ENCODE measurements at regions not wholly inside any gene's neighbourhood (a gene's known extent, or its start where the extent isn't known, plus 50 kb on each side); places are given as distances from the start of the nearest gene placed in this dataset.

GRCh38 chr18:75531212-75531850 lies 103.8 kb upstream of the SMIM21 start:
- no peak for DNase-seq (ENCODE audit: low spot score)

DNA sequence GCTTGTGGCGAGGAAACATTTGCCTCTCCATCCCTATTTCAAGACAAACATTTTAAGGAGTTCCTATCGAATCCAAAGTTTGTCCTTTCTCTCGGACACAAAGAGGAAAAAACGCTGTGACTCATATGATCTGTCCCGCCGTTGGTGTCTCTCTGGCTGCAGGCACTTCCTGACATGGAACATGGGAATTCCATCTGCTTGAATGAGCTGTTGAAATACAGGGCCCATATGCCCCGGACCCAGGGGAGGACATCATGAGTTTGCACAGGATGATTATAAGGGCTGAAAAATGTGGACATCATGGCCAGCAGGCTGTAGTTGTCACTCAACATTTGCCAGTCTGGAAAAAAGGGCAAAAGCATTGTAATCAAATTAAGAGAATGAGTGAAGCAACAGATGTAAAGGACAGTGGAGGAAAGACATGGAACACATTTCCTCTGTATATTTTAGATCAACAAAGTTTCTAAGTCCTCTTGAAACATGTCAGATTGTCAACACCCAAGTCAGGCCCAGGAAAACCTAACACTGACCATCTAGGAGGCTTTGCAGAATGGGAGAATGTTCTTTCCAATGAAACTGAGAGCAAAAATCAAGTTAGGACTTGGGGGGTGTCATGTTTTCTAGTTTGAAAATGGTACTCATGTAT lies 103.2 kb upstream of the SMIM21 start:
- DNase-seq (ENCODE audit: low spot score), result no peak

- DNase-seq (ENCODE audit: low spot score), result no peak
Observed at GRCh38 chr18:75530118-75530517, 102.6 kb upstream of the SMIM21 start.

- no peak for DNase-seq (ENCODE audit: low spot score)
Observed at GRCh38 chr18:75529394-75529793, 101.9 kb upstream of the SMIM21 start.

DNA sequence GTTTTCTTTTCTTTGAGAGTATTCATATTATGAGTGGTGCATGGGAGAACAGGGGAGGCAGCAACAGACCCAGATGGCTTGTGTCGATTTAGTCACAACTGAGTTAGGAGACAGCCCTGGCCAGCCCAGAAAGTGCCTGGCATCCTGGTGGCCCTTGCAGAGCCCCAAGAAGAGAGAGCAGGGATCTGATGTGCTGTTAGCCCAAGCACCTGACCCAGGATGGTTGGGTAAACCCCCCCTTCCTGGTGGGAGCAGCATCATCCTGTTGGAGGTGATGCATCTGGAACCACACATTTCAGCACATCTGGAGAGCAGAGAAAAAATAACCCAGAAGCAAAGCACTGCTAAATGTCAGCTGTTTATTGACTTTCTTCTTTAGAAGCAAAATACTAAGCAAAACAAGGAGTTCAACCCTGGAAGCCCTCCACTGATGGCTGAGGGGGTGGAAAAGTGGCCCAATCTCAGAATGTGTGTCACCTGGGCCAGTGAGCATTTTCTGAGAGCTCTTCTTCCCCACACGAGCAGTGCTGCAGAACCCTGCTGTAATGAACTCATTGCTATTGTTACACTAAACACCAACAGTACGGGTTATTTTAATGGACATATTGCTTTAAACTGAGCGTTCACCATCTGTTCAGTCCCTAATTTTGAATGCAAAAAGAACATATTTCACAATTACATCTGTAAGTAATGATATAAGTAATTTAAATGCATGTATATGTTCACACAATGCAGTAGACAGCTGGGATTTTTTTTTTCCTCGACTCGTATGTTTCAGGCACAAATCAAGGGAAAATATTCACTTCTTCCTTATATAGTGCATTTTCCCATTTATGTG lies 100.6 kb upstream of the SMIM21 start:
- no peak for DNase-seq (ENCODE audit: low spot score)

- DNase-seq (ENCODE audit: low spot score), result no peak
Observed at GRCh38 chr18:75526038-75526437, 98.5 kb upstream of the SMIM21 start.

GRCh38 chr18:75525331-75525730 lies 97.8 kb upstream of the SMIM21 start:
- DNase-seq (ENCODE audit: low spot score), result no peak

DNA sequence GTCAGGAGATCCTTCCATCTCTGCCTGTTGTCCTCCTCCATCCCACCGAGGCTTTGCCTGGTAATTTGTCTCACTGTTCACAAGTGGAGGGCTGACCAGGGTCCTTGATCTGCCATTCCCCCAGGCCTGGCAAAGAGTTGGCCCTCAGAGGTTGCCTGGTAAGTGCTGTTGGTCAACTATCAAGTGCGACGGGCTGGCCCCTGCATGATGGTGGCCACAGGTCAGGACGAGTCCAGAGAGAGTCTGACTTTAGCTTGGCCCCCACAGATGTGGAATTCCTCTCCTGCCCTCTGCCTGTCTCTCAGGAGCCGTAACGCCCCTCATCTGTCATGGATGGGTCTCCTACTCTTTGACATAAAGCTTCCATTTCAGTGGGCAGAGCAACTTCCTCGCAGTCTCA lies 97.3 kb upstream of the SMIM21 start:
- DNase-seq (ENCODE audit: low spot score), result no peak

DNA sequence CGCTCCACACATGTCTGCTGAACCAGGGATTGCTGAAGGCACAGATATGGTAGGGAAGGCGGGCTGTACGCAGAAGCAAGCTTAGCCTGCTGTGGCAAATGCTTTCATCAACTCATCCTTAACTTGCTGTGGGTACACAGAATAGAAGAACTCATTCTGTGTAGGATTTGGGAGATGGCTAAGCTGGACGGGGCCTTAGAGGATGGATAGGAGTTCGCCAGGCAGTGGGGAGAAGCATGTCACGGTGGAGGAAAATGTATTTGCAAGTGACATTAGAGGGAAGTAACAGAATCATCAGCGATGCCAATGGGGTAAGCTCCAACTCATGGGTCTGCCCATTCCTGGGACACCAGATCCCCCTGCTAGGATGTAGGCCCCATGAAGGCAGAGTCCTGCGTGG lies 96.7 kb upstream of the SMIM21 start:
- DNase-seq (ENCODE audit: low spot score), result no peak

- no peak for DNase-seq (ENCODE audit: low spot score)
Observed at GRCh38 chr18:75521816-75522215, 94.3 kb upstream of the SMIM21 start.

DNA sequence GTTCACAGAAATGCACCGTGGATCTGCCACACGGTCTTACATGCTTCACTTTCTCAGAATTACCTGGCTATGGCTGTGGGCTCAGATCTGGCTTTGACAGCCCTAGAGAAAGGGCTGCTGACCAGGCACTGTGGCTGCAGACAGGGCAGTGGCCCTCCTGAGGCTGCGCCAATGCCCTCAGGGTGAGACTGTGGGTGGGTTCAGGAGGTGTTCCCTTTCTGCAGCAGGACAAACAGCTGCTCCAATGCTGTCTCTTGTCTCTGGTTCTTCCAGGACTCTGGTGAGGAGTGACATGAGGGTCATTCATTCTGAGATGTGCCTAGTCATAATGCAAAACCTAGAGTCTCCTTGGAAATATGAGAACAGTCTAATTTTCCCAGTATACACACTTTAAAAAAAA lies 90.5 kb upstream of the SMIM21 start:
- no peak for DNase-seq (ENCODE audit: low spot score)

GRCh38 chr18:75517286-75517685 lies 89.8 kb upstream of the SMIM21 start:
- no peak for DNase-seq (ENCODE audit: low spot score)

DNA sequence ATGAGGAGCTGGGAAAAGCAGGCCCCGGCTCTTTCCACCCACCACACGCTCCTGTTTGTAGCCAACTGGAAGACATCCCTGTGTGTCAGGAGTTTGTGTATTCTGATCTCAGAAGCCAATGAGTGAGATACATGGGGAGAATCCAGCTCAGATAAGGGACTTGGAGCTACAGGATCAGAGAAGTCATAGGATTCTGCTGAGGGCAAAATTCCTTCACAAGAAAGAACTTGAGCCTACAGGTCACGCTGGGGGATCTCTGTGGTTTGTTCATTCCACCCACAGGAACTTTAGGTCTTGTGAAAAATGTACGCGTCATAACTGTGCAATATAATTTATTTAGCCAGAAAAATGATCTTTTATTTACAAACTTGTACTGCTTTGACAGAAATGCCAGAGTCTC lies 80.1 kb upstream of the SMIM21 start:
- no peak for DNase-seq (ENCODE audit: low spot score)

GRCh38 chr18:75506913-75507312 lies 79.4 kb upstream of the SMIM21 start:
- DNase-seq (ENCODE audit: low spot score), result no peak

DNA sequence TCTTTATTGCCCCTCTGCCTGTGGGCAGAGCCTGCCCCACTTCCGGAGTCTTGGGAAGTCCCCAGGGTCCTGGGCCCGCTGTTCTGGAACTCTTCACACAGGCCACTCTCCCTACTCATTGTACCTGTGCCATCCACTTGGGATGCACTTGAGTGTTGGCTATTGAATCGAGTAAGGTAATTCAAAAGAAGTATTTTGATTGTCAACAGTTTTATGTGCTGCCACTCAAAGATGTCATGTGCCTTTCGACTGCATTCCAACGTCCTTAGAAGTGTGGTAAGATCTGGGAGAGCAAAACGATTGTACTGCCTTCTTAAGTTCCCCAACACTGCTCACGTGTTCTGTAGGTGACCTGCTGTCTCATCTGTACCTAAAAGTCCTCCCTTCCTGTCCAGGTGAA lies 77.0 kb upstream of the SMIM21 start:
- no peak for DNase-seq (ENCODE audit: low spot score)

DNA sequence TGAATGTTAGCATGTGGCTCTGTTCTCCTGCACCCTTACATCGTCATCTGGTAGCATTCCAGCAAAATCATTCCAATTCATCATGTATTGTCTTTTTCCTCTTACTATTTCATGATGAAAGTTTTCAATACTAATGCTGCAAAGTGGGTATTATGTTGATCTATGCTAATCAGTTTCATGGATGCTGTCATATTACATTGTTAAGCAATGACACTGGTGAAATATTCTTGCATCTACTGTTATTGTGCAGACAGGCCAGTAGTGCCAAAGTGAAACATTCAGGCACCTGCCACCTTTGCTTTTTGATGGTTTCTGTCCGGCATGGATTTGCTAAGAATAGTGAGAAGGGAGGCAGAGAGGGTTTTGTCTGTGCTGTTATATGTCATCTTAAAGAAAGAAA lies 76.1 kb upstream of the SMIM21 start:
- DNase-seq (ENCODE audit: low spot score), result no peak

DNA sequence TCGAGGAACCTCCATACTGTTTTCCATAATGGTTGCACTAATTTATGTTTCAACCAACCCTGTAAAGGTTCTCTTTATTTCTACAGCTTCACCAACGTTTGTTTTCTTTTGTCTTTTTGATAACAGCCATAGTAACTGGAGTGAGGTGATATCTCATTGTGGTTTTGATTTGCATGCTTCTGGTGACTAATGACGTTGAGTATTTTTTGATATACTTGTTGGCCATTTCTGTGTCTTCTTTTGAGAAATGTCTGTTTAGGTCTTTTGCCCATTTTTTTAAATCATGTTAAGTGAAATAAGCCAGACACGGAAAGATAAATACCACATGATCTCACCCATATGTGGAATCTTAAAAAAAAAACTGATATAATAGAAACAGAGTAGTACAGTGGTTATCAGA lies 74.8 kb upstream of the SMIM21 start:
- DNase-seq (ENCODE audit: low spot score), result no peak

GRCh38 chr18:75500545-75500944 lies 73.0 kb upstream of the SMIM21 start:
- no peak for DNase-seq (ENCODE audit: low spot score)

DNA sequence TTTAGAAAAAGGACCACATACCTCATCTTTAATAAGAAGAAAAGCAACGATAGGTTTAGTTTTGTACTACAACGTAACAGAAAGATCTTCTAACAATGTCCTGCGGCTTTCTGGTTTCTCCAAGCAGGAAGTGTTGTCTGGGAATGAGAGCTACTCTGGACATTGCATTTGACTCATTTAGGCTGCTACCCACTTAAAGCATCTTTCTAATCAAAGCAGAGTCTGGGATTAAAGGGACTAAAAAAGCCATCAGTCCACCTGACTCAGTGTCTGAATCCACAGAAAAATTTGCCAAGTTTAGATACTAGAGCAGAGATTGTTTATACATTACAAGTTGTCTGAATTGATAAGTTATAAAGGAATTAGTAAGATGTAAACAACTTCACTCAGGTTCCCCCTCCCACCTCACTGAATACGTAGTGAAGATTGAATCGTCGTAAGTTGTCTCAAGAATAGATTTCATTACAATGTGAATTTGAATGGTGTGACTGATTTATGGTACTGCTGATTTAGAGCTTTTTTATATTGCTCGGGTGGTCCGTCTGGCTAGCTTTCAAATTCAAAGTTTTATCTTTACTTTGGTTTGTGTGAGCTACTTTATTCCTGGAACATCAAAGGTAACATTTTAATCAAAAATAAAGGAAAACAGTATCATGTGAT lies 70.2 kb upstream of the SMIM21 start:
- no peak for DNase-seq (ENCODE audit: low spot score)

DNA sequence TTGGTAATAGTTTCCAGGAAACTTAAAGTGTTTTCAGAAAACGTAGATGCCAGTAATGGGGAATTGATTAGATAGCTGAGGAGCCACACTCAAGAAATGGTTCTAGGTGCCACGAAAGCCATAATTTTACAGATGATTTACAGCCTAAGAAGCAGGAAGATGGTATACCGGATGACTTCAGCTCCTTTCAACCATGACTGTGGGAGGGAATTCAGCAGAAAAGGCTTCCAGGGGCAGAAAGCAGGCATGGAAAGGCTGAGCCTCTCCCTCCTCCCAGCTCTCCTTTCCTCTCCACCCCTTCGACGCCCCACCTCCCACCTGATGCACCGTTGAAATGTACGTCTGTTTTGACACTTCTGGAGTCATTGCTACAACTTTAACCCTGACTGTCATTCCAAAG lies 68.6 kb upstream of the SMIM21 start:
- DNase-seq (ENCODE audit: low spot score), result no peak

GRCh38 chr18:75492852-75493251 lies 65.3 kb upstream of the SMIM21 start:
- DNase-seq (ENCODE audit: low spot score), result no peak

- DNase-seq (ENCODE audit: low spot score), result no peak
Observed at GRCh38 chr18:75491361-75491760, 63.9 kb upstream of the SMIM21 start.
